A673 (cell line): ENCODE measurements at regions not wholly inside any gene's neighbourhood (a gene's known extent, or its start where the extent isn't known, plus 50 kb on each side); places are given as distances from the start of the nearest gene placed in this dataset.

Experiments
- BruUV-seq: library from RNA; stranded (reverse); fragments of 400-500 nt; replicated peaks from 2 replicates; lab custom pipeline; 2021; lab: Mats Ljungman, UMichigan
- CTCF ChIA-PET: fragments of 300-600 bp; sonication (Branson Sonifier 250); formaldehyde crosslinking; loops from one replicate; lab custom pipeline; 2022; ENCODE audit warnings: antibody characterized with exemption; lab: Charles Lee
- POLR2A ChIA-PET: fragments of 300-600 bp; sonication (Branson Sonifier 250); formaldehyde crosslinking; loops from one replicate; lab custom pipeline; 2022; ENCODE audit warnings: antibody characterized with exemption; ENCODE audit not compliant: low non-redundant PET; lab: Charles Lee
- DNase-seq: peaks from one replicate; pipeline ENCODE4 v3.0.0-alpha.2; 2015; ENCODE audit warnings: low spot score
- H3K27ac ChIP-seq: fragments of 200-600 bp; sonication (generic); 2 replicates; pipeline ENCODE4 v1.5.1; 2016; ENCODE audit warnings: mixed run types, low read depth, mild to moderate bottlenecking, mixed read lengths, antibody characterized with exemption, low read length; ENCODE audit not compliant: poor library complexity, severe bottlenecking
- H3K27me3 ChIP-seq: fragments of 200-600 bp; sonication (generic); replicated peaks from 2 replicates; pipeline ENCODE4 v1.6.1; 2017; ENCODE audit warnings: mixed run types, low read depth, mild to moderate bottlenecking, mixed read lengths, antibody characterized with exemption, low read length; ENCODE audit not compliant: insufficient read depth, poor library complexity
- H3K36me3 ChIP-seq: fragments of 200-600 bp; sonication (generic); 2 replicates; pipeline ENCODE4 v1.6.1; 2016; ENCODE audit warnings: mixed run types, mild to moderate bottlenecking, mixed read lengths, antibody characterized with exemption, low read length; ENCODE audit not compliant: insufficient read depth, poor library complexity, severe bottlenecking
- H3K4me1 ChIP-seq: fragments of 200-600 bp; sonication (generic); 2 replicates; pipeline ENCODE4 v1.6.1; 2017; ENCODE audit warnings: mixed run types, mild to moderate bottlenecking, mixed read lengths, antibody characterized with exemption, low read length; ENCODE audit not compliant: insufficient read depth, poor library complexity, severe bottlenecking
- H3K4me3 ChIP-seq: fragments of 200-600 bp; sonication (generic); 2 replicates; pipeline ENCODE4 v1.5.1; 2016; ENCODE audit warnings: low read depth, mixed run types, mild to moderate bottlenecking, mixed read lengths, low read length; ENCODE audit not compliant: poor library complexity, severe bottlenecking
- H3K9me3 ChIP-seq: fragments of 200-600 bp; sonication (generic); 2 replicates; pipeline ENCODE4 v1.6.1; 2016; ENCODE audit warnings: mixed run types, low read depth, mild to moderate bottlenecking, mixed read lengths, antibody characterized with exemption, low read length; ENCODE audit not compliant: poor library complexity, severe bottlenecking
- CTCF ChIP-seq: fragments of 300-800, 200-600 bp; sonication (generic); conservative IDR thresholded peaks from 2 replicates; pipeline ENCODE4 v1.5.1; 2017; ENCODE audit warnings: low read depth, mild to moderate bottlenecking, antibody characterized with exemption, low read length, moderate library complexity, mixed read lengths
- EZH2 ChIP-seq: fragments of 200-600 bp; sonication (generic); IDR thresholded peaks from 2 replicates; pipeline ENCODE4 v1.6.1; 2017; ENCODE audit warnings: borderline replicate concordance, low read depth, mild to moderate bottlenecking, mixed read lengths, antibody characterized with exemption, low read length; ENCODE audit not compliant: poor library complexity, severe bottlenecking
- intact Hi-C: fragments of 100-400 bp; cut with micrococcal nuclease; formaldehyde crosslinking; loops from one replicate; pipeline ENCODE4 v1.10.0; 2022; ENCODE audit not compliant: unreplicated experiment

GRCh38 chr3:31039145-31039544, 144.7 kb upstream of the GADL1 start:
- Histone ChIP-seq H3K4me3 (no peak overlapping the region), H3K4me1 (no peaks in the 10 kb centered on the region), H3K36me3 (no peaks in the 10 kb centered on the region), H3K27me3 (no peaks in the 10 kb centered on the region), H3K27ac (no peak overlapping the region), H3K9me3 (no peaks in the 10 kb centered on the region)
- peak; percentile 9 for DNase-seq
- no TSS peak for BruUV-seq
- no peak for TF ChIP-seq EZH2
- TF ChIP-seq CTCF: no peak
- CTCF ChIA-PET: no interaction called here
- POLR2A ChIA-PET: no interaction called here
- intact Hi-C loops: no loop called here

GRCh38 chr3:31041161-31041978, 146.9 kb upstream of the GADL1 start:
- CTCF ChIA-PET: no interaction called here
- no peaks in the 10 kb centered on the region for H3K36me3 ChIP-seq
- no peaks in the 10 kb centered on the region for H3K27me3 ChIP-seq
- H3K4me1 ChIP-seq: no peaks in the 10 kb centered on the region
- TF ChIP-seq CTCF (no peak), EZH2 (no peak)
- H3K27ac ChIP-seq: no peak overlapping the region
- H3K4me3 ChIP-seq: no peak overlapping the region
- DNase-seq: peak; percentile 28
- H3K9me3 ChIP-seq: no peaks in the 10 kb centered on the region
- POLR2A ChIA-PET: no interaction called here
- no TSS peak for BruUV-seq
- intact Hi-C loops: no loop called here

- H3K27ac ChIP-seq: no peak overlapping the region
- ChIA-PET POLR2A (no interaction called here), CTCF (no interaction called here)
- no peaks in the 10 kb centered on the region for H3K9me3 ChIP-seq
- TF ChIP-seq EZH2 (no peak), CTCF (no peak)
- H3K4me3 ChIP-seq: no peak overlapping the region
- H3K27me3 ChIP-seq: no peaks in the 10 kb centered on the region
- DNase-seq: peak; percentile 31
- H3K36me3 ChIP-seq: no peaks in the 10 kb centered on the region
- H3K4me1 ChIP-seq: no peaks in the 10 kb centered on the region
- intact Hi-C loops: no loop called here
- BruUV-seq: no TSS peak
Measured at GRCh38 chr3:31043184-31043819, 148.8 kb upstream of the GADL1 start.
